ENCODE measurements at regions not wholly inside any gene's neighbourhood (a gene's known extent, or its start where the extent isn't known, plus 50 kb on each side); places are given as distances from the start of the nearest gene placed in this dataset.

GRCh38 chr12:94793191-94793595, 142.8 kb upstream of the TMCC3 start:
- no peak overlapping the region for H3K4me3 ChIP-seq
- H3K36me3 ChIP-seq = no peaks in the 10 kb centered on the region
- H3K9me3 ChIP-seq = no peaks in the 10 kb centered on the region
- intact Hi-C loops (cut with DNase I) = no loop called here
- H3K4me1 ChIP-seq = no peaks in the 10 kb centered on the region
- no peak for TF ChIP-seq CTCF (IDR thresholded peaks at IDR 0.05)
- DNase-seq (ENCODE audit: low spot score in 2 of 2) = no peak
- no peaks in the 10 kb centered on the region for H3K27me3 ChIP-seq
- H3K27ac ChIP-seq = no peak overlapping the region

- H3K27me3 ChIP-seq = no peaks in the 10 kb centered on the region
- no peak for TF ChIP-seq CTCF (IDR thresholded peaks at IDR 0.05)
- no peaks in the 10 kb centered on the region for H3K9me3 ChIP-seq
- no peaks in the 10 kb centered on the region for H3K36me3 ChIP-seq
- no peak overlapping the region for H3K4me3 ChIP-seq
- H3K4me1 ChIP-seq = no peaks in the 10 kb centered on the region
- DNase-seq (ENCODE audit: low spot score in 2 of 2) = no peak
- no peak overlapping the region for H3K27ac ChIP-seq
- intact Hi-C loops (cut with DNase I) = no loop called here
Measured at GRCh38 chr12:94792693-94793092, 142.3 kb upstream of the TMCC3 start.

GRCh38 chr12:94791933-94792332, 141.6 kb upstream of the TMCC3 start:
- intact Hi-C loops (cut with DNase I) = no loop called here
- no peaks in the 10 kb centered on the region for H3K4me1 ChIP-seq
- no peak overlapping the region for H3K4me3 ChIP-seq
- no peak overlapping the region for H3K27ac ChIP-seq
- no peaks in the 10 kb centered on the region for H3K27me3 ChIP-seq
- no peak for TF ChIP-seq CTCF (IDR thresholded peaks at IDR 0.05)
- no peak for DNase-seq (ENCODE audit: low spot score in 2 of 2)
- H3K36me3 ChIP-seq = no peaks in the 10 kb centered on the region
- H3K9me3 ChIP-seq = no peaks in the 10 kb centered on the region

DNA sequence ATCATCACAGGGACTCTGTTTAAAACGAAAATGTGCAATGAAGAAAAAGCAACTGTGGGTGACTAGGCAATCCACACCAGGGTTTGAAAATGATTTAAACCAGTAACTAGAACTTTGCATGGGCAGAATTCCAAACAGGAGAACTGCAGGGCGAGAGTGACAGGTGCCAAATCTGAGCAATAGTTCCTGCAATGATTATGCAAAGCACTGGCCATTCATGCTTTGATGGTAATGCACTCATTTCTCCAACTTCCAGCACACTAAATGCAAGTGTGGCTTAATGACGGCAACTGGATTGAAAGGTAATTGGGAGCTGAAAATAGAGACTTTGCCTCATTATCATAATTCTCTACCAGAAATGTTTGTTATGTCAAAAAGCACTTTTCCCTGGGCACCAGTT, 140.5 kb upstream of the TMCC3 start:
- H3K4me3 ChIP-seq = no peak overlapping the region
- H3K27ac ChIP-seq = no peak overlapping the region
- no peaks in the 10 kb centered on the region for H3K4me1 ChIP-seq
- no peaks in the 10 kb centered on the region for H3K27me3 ChIP-seq
- H3K36me3 ChIP-seq = no peaks in the 10 kb centered on the region
- DNase-seq (ENCODE audit: low spot score in 2 of 2) = no peak
- no peaks in the 10 kb centered on the region for H3K9me3 ChIP-seq
- TF ChIP-seq CTCF (IDR thresholded peaks at IDR 0.05) = no peak
- intact Hi-C loops (cut with DNase I) = no loop called here

GRCh38 chr12:94790370-94790769, 140.0 kb upstream of the TMCC3 start:
- H3K27ac ChIP-seq = no peak overlapping the region
- H3K4me3 ChIP-seq = no peak overlapping the region
- H3K36me3 ChIP-seq = no peaks in the 10 kb centered on the region
- no peak for TF ChIP-seq CTCF (IDR thresholded peaks at IDR 0.05)
- DNase-seq (ENCODE audit: low spot score in 2 of 2) = no peak
- H3K27me3 ChIP-seq = no peaks in the 10 kb centered on the region
- intact Hi-C loops (cut with DNase I) = no loop called here
- H3K9me3 ChIP-seq = no peaks in the 10 kb centered on the region
- H3K4me1 ChIP-seq = no peaks in the 10 kb centered on the region

- H3K4me3 ChIP-seq = no peak overlapping the region
- H3K27me3 ChIP-seq = no peaks in the 10 kb centered on the region
- intact Hi-C loops (cut with DNase I) = no loop called here
- no peak for DNase-seq (ENCODE audit: low spot score in 2 of 2)
- H3K36me3 ChIP-seq = no peaks in the 10 kb centered on the region
- TF ChIP-seq CTCF (IDR thresholded peaks at IDR 0.05) = no peak
- H3K27ac ChIP-seq = no peak overlapping the region
- H3K4me1 ChIP-seq = no peaks in the 10 kb centered on the region
- no peaks in the 10 kb centered on the region for H3K9me3 ChIP-seq
Measured at GRCh38 chr12:94789510-94790225, 139.3 kb upstream of the TMCC3 start.

Data from ascending aorta (tissue), 2 donors.